GM23248 (cell line): ENCODE measurements at regions not wholly inside any gene's neighbourhood (a gene's known extent, or its start where the extent isn't known, plus 50 kb on each side); places are given as distances from the start of the nearest gene placed in this dataset.

Experiments used
- DNase-seq: peaks from one replicate; pipeline ENCODE4 v3.0.0-alpha.2; 2015
- H2AFZ ChIP-seq: fragments of 200-600 bp; sonication (generic); 2 replicates; pipeline ENCODE4 v1.6.1; 2016; ENCODE audit warnings: antibody characterized with exemption
- H3F3A ChIP-seq: fragments of 200-600 bp; sonication (generic); 2 replicates; pipeline ENCODE4 v1.6.1; 2016; ENCODE audit warnings: mild to moderate bottlenecking, antibody characterized with exemption, mixed run types; ENCODE audit not compliant: insufficient read depth
- H3K27ac ChIP-seq: fragments of 200-600 bp; sonication (generic); 2 replicates; pipeline ENCODE4 v1.5.1; 2016; ENCODE audit warnings: mild to moderate bottlenecking
- H3K27me3 ChIP-seq: fragments of 200-600 bp; sonication (generic); replicated peaks from 2 replicates; pipeline ENCODE4 v1.6.1; 2016; ENCODE audit warnings: mild to moderate bottlenecking; ENCODE audit not compliant: insufficient read depth
- H3K36me3 ChIP-seq: fragments of 200-600 bp; sonication (generic); 2 replicates; pipeline ENCODE4 v1.6.1; 2016; ENCODE audit warnings: low read depth, mild to moderate bottlenecking
- H3K4me1 ChIP-seq: fragments of 200-600 bp; sonication (generic); 2 replicates; pipeline ENCODE4 v1.6.1; 2016; ENCODE audit warnings: mild to moderate bottlenecking; ENCODE audit not compliant: insufficient read depth
- H3K4me2 ChIP-seq: fragments of 200-600 bp; sonication (generic); one replicate; pipeline ENCODE4 v1.6.1; 2016; ENCODE audit warnings: mild to moderate bottlenecking; ENCODE audit not compliant: unreplicated experiment
- H3K4me3 ChIP-seq: fragments of 200-600 bp; sonication (generic); 2 replicates; pipeline ENCODE4 v1.5.1; 2016; ENCODE audit warnings: mild to moderate bottlenecking
- H3K79me2 ChIP-seq: fragments of 200-600 bp; sonication (generic); 2 replicates; pipeline ENCODE4 v1.6.1; 2016; ENCODE audit warnings: mild to moderate bottlenecking; ENCODE audit not compliant: insufficient read depth
- H3K9ac ChIP-seq: fragments of 200-600 bp; sonication (generic); 2 replicates; pipeline ENCODE4 v1.6.1; 2016; ENCODE audit warnings: mild to moderate bottlenecking
- H3K9me2 ChIP-seq: fragments of 200-600 bp; sonication (generic); 2 replicates; pipeline ENCODE4 v1.6.1; 2016; ENCODE audit warnings: mixed run types, mild to moderate bottlenecking, moderate library complexity; ENCODE audit not compliant: insufficient read depth
- H3K9me3 ChIP-seq: fragments of 200-600 bp; sonication (generic); one replicate; pipeline ENCODE4 v1.6.1; 2017; ENCODE audit warnings: low read depth
- H4K20me1 ChIP-seq: fragments of 200-600 bp; sonication (generic); 2 replicates; pipeline ENCODE4 v1.6.0; 2016; ENCODE audit not compliant: insufficient read depth
- EZH2 ChIP-seq: fragments of 200-600 bp; sonication (generic); IDR thresholded peaks from 2 replicates; pipeline ENCODE4 v1.6.1; 2018; ENCODE audit warnings: antibody characterized with exemption, mild to moderate bottlenecking; ENCODE audit not compliant: insufficient read depth, poor library complexity, severe bottlenecking
- EZH2phosphoT487 ChIP-seq: fragments of 200-600 bp; sonication (generic); IDR thresholded peaks from 2 replicates; pipeline ENCODE4 v1.6.1; 2018; ENCODE audit warnings: antibody characterized with exemption, moderate library complexity, mild to moderate bottlenecking, low read depth; ENCODE audit not compliant: insufficient read depth
- WGBS, 2 experiments: methylation state at CpG; one replicate each; pipeline ENCODE4 v1.1.6; 2015 to 2017; ENCODE audit warnings: low lambda C conversion rate in 2 of 2, low coverage in 1 of 2; ENCODE audit errors: missing lambda C conversion rate in 2 of 2; 5-methylcytosine and 5-hydroxymethylcytosine counted together
- in situ Hi-C: fragments of 300-500 bp; cut with MboI; formaldehyde crosslinking; loops from 2 replicates; pipeline ENCODE4 v1.15.0; 2020

DNA sequence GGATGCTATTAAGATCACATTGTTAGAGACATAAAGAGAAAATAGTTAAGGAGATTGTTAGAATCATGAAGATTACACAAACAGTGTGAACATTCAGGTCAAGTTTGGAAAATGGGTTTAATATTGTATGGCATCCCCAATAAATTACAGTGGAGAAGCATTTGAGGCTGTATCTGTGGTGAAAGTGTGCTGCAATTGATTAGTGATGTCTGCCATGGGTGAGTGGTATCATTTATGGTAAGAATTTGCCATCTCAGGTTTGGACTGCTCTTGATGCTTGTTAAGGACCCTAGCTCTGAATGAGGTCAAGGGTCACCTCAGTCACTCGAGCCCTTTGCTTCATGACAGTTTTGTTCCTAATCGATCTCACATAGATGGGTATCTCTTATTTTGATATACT, 265.7 kb upstream of the SRRM4 start:
- DNase-seq: no peak
- Histone ChIP-seq H3K36me3 (no peaks in the 10 kb centered on the region), H3K4me2 (no peak overlapping the region), H2AFZ (no peak overlapping the region), H3F3A (no peaks in the 10 kb centered on the region), H3K4me3 (no peak overlapping the region), H3K9ac (no peak overlapping the region), H3K27ac (no peak overlapping the region), H3K9me2 (no peaks in the 10 kb centered on the region), H3K79me2 (no peaks in the 10 kb centered on the region), H3K27me3 (no peaks in the 10 kb centered on the region), H3K9me3 (no peaks in the 10 kb centered on the region), H3K4me1 (no peaks in the 10 kb centered on the region), H4K20me1 (no peaks in the 10 kb centered on the region)
- 13 to 18% methylated on average over 2 of the region's 2 CpGs for WGBS, 2 experiments
- in situ Hi-C loops: no loop called here
- no peak for TF ChIP-seq EZH2phosphoT487
- TF ChIP-seq EZH2: no peak

DNA sequence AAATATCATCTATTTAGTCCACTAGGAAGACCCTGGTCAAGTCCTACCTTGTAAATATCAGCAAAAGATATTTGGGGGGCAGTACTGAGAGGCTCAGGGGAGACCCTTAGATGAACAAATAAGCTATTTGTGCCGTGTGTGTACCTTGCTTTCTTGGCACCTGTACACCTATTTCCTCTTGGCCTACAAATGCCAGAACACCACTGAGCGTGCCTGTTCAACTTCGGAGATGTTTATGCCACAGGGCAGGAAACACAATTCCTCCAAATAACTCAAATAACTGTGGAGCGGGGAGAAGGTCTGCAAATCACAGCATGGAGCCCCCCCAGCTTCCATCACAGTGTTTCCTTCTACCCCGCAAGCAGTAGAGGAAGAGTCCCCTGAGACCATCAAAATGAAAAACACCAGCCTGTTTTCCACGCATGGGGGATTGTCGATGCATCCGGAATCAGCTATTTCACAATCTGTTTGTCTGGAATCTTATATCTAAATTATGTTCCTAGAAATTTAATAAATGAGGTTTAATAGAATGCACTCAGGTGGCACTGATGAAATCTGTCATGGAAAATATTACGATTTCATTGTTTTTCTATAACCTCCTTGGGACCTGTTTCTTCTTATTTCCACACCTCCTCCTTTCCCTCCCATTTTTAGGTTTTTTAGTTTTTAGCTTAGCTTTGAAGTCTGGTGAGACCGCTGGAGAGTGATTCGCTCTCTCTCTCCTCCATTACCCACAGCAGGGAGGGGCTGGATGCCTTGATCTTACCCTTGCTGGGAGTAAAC, 254.0 kb upstream of the SRRM4 start:
- Histone ChIP-seq H3K9ac (no peak overlapping the region), H3K36me3 (no peaks in the 10 kb centered on the region), H3K27me3 (no peaks in the 10 kb centered on the region), H3K9me2 (no peaks in the 10 kb centered on the region), H3F3A (no peaks in the 10 kb centered on the region), H3K9me3 (no peaks in the 10 kb centered on the region), H3K4me1 (no peaks in the 10 kb centered on the region), H3K4me3 (no peak overlapping the region), H3K27ac (no peak overlapping the region), H3K79me2 (no peaks in the 10 kb centered on the region), H4K20me1 (no peaks in the 10 kb centered on the region), H3K4me2 (no peak overlapping the region), H2AFZ (no peak overlapping the region)
- WGBS, 2 experiments: 15 to 17% methylated on average over 11 of the region's 11 CpGs
- no peak for DNase-seq
- in situ Hi-C loops: no loop called here
- TF ChIP-seq EZH2phosphoT487 (no peak), EZH2 (no peak)

DNA sequence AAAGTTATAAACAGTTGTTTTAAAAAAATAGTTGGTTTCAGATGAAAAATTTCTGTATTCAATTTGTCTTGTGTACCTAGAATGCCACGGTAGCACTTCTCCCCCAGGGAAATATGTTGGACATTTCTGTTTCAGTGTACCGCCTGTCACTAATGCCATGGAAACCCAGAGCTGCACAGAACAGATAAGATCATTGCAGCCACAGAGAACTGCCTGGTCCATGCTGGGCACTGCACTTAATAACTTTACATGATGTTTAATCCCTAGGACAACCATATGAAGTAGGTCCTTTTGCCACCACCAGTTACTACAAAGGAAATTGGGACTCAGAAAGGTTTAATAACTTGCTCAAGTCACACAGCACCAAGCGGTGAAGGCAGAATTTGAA, 253.4 kb upstream of the SRRM4 start:
- Histone ChIP-seq H3K79me2 (no peaks in the 10 kb centered on the region), H3F3A (no peaks in the 10 kb centered on the region), H4K20me1 (no peaks in the 10 kb centered on the region), H3K9me3 (no peaks in the 10 kb centered on the region), H3K4me1 (no peaks in the 10 kb centered on the region), H2AFZ (no peak overlapping the region), H3K27me3 (no peaks in the 10 kb centered on the region), H3K4me3 (no peak overlapping the region), H3K36me3 (no peaks in the 10 kb centered on the region), H3K4me2 (no peak overlapping the region), H3K27ac (no peak overlapping the region), H3K9me2 (no peaks in the 10 kb centered on the region), H3K9ac (no peak overlapping the region)
- TF ChIP-seq EZH2phosphoT487 (no peak), EZH2 (no peak)
- WGBS, 2 experiments: 6% methylated on average over 3 of the region's 3 CpGs
- no peak for DNase-seq
- in situ Hi-C loops: no loop called here

DNA sequence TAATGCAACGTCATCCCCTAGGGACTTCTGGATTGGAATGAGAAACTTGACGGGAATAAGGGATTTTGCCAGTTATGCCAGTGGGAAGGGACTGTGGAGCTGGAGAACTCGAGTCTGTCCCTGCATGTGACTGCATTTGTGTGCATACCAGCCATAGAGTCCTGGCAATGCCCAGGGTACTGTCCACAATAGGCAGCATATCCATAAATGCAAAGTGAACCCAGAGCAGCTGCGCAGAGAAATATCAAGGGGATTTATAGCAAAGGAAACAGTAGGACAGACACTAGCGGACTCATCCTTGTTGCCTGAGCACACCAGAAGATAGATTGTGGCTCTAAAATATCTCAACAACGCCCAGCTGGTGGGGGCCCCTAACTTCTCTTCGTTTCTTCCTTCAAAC, 247.1 kb upstream of the SRRM4 start:
- no peaks in the 10 kb centered on the region for H3K27me3 ChIP-seq
- H2AFZ ChIP-seq: no peak overlapping the region
- no peak for DNase-seq
- H3K27ac ChIP-seq: no peak overlapping the region
- no peak overlapping the region for H3K4me2 ChIP-seq
- H3K79me2 ChIP-seq: no peaks in the 10 kb centered on the region
- no peaks in the 10 kb centered on the region for H3K4me1 ChIP-seq
- H3K36me3 ChIP-seq: no peaks in the 10 kb centered on the region
- no peak overlapping the region for H3K9ac ChIP-seq
- H3K4me3 ChIP-seq: no peak overlapping the region
- TF ChIP-seq EZH2 (no peak), EZH2phosphoT487 (no peak)
- in situ Hi-C loops: no loop called here
- 23% methylated on average over 7 of the region's 7 CpGs for WGBS, 2 experiments
- H3K9me3 ChIP-seq: no peaks in the 10 kb centered on the region
- H4K20me1 ChIP-seq: no peaks in the 10 kb centered on the region
- no peaks in the 10 kb centered on the region for H3F3A ChIP-seq
- H3K9me2 ChIP-seq: no peaks in the 10 kb centered on the region

DNA sequence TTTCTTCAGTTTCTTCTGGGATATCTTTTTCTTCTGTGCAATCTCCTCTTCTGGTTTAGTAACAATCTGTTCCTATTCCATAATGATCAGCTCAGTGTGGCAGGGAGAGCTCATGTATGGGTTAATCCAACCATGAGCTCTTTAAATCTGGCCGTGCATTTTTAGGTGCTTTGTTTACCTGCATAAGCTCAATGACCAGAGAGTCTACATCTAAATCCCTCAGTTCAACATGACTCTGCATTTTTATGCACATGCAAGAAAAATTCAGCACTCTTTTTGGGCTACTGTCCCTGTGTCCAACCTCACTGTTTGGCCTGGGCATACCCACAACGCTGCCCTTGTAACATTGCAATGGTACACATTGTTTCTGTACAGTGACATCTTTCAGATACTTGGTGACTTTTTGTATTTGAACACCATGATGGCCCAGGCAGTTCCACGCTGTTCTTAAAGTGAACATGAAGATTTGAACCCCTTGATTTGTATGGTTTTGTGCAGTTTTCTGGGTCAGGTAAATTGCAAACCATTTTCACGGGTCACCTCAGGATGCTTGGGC, 243.3 kb upstream of the SRRM4 start:
- no peak for DNase-seq
- Histone ChIP-seq H3F3A (no peaks in the 10 kb centered on the region), H3K9me2 (no peaks in the 10 kb centered on the region), H3K4me3 (no peak overlapping the region), H3K9ac (no peak overlapping the region), H3K79me2 (no peaks in the 10 kb centered on the region), H3K4me2 (no peak overlapping the region), H3K27ac (no peak overlapping the region), H4K20me1 (no peaks in the 10 kb centered on the region), H3K4me1 (no peaks in the 10 kb centered on the region), H3K36me3 (no peaks in the 10 kb centered on the region), H3K27me3 (no peaks in the 10 kb centered on the region), H3K9me3 (no peaks in the 10 kb centered on the region), H2AFZ (no peak overlapping the region)
- TF ChIP-seq EZH2 (no peak), EZH2phosphoT487 (no peak)
- WGBS, 2 experiments: 11 to 15% methylated on average over 4 of the region's 4 CpGs
- in situ Hi-C loops: no loop called here
